C4-2B (cell line): ENCODE measurements at regions not wholly inside any gene's neighbourhood (a gene's known extent, or its start where the extent isn't known, plus 50 kb on each side); places are given as distances from the start of the nearest gene placed in this dataset.

ENCODE experiments used
- H3K27ac ChIP-seq: fragments of 450-650 bp; 2 replicates; pipeline ENCODE4 v1.5.1; 2017
- ZFX ChIP-seq: fragments of 450-650 bp; IDR thresholded peaks from 2 replicates; pipeline ENCODE4 v1.6.1; 2017
- TF ChIP-seq, protein P1 (sequence below): fragments of 450-650 bp; conservative IDR thresholded peaks from 2 replicates; pipeline ENCODE4 v1.5.1; 2017; ENCODE audit warnings: mild to moderate bottlenecking

- no peak overlapping the region for H3K27ac ChIP-seq
- no peak for TF ChIP-seq ZFX
- TF ChIP-seq, protein P1, sequence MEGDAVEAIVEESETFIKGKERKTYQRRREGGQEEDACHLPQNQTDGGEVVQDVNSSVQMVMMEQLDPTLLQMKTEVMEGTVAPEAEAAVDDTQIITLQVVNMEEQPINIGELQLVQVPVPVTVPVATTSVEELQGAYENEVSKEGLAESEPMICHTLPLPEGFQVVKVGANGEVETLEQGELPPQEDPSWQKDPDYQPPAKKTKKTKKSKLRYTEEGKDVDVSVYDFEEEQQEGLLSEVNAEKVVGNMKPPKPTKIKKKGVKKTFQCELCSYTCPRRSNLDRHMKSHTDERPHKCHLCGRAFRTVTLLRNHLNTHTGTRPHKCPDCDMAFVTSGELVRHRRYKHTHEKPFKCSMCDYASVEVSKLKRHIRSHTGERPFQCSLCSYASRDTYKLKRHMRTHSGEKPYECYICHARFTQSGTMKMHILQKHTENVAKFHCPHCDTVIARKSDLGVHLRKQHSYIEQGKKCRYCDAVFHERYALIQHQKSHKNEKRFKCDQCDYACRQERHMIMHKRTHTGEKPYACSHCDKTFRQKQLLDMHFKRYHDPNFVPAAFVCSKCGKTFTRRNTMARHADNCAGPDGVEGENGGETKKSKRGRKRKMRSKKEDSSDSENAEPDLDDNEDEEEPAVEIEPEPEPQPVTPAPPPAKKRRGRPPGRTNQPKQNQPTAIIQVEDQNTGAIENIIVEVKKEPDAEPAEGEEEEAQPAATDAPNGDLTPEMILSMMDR = no peak
These were observed 626.6 kb upstream of the TYRP1 start for GRCh38 chr9:12066455-12067035.

- H3K27ac ChIP-seq = no peak overlapping the region
- TF ChIP-seq, protein P1 = no peak
- no peak for TF ChIP-seq ZFX
These were observed 623.8 kb upstream of the TYRP1 start for GRCh38 chr9:12069366-12069765.

- no peak overlapping the region for H3K27ac ChIP-seq
- TF ChIP-seq, protein P1 = no peak
- TF ChIP-seq ZFX = no peak
These were observed 607.8 kb upstream of the TYRP1 start for GRCh38 chr9:12085399-12085798.

- no peak for TF ChIP-seq ZFX
- TF ChIP-seq, protein P1 = no peak
- H3K27ac ChIP-seq = no peak overlapping the region
These were observed 601.2 kb upstream of the TYRP1 start for GRCh38 chr9:12091865-12092527.

DNA sequence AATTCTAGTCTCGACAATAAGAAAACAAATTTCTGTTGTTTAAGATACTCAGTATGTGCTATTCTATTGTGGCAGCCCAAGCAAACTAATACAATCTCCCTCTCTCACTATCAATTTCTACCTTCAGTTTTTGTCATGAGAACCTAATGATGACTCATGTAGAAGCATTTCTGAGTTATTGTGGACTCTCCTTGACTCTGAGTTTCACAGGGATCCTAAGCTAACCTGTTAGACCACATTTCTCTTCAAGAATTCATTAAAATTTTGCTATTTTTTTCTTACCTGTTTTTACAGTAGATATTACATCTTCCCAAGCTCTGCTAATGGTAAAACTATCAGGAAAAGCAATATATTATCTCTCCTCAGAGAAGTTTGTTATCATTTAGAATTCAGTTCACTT lies 599.1 kb upstream of the TYRP1 start:
- no peak overlapping the region for H3K27ac ChIP-seq
- no peak for TF ChIP-seq ZFX
- TF ChIP-seq, protein P1 = no peak

DNA sequence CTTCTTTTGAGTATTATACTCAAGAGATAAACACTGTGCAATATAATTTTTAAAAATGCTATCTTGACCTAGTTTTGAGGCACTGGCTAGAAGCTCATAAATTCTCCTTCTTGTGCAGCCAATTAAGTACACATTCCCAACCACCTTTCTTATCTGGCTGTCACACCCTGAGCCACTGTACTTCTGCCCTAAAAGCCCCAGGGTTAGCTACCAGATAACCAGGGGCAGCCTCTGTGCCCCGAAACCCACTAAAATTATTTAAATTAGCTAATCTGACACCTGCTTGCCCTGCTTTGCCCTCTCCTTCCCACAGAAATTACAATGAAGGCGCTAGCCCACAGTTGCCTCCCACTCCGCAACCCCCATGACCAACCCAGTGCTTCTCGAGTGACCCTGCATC lies 597.3 kb upstream of the TYRP1 start:
- no peak overlapping the region for H3K27ac ChIP-seq
- TF ChIP-seq, protein P1 = no peak
- TF ChIP-seq ZFX = no peak

GRCh38 chr9:12133416-12133815 lies 559.8 kb upstream of the TYRP1 start:
- TF ChIP-seq ZFX = no peak
- TF ChIP-seq, protein P1 = no peak
- no peak overlapping the region for H3K27ac ChIP-seq
